ENCODE measurements at regions not wholly inside any gene's neighbourhood (a gene's known extent, or its start where the extent isn't known, plus 50 kb on each side); places are given as distances from the start of the nearest gene placed in this dataset.

GRCh38 chr2:223524066-223524465 is 78.1 kb downstream of the SCG2 start:
- DNase-seq (ENCODE audit: low spot score) = no peak

DNA sequence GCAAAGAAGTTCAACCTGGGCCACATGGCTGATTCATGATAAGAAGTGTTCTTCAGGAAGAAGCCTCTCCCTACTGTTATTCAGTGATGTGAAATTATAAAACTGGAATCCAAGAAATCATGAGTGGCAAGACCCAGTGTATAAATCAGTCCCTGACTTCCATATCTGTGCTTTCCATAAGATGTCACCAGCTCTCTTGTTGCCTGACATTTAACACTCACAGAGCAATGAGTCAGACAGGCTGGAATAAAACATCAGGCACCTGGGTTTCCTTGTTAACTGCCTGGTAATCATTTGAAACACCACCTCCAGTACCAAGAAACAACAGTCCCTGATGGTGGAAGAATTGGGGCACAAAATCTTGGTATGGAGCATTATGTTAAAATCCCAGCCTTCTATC is 76.1 kb downstream of the SCG2 start:
- no peak for DNase-seq (ENCODE audit: low spot score)

GRCh38 chr2:223528036-223528435 is 74.1 kb downstream of the SCG2 start:
- no peak for DNase-seq (ENCODE audit: low spot score)

- no peak for DNase-seq (ENCODE audit: low spot score)
Measured at GRCh38 chr2:223529696-223530095, 72.5 kb downstream of the SCG2 start.

DNA sequence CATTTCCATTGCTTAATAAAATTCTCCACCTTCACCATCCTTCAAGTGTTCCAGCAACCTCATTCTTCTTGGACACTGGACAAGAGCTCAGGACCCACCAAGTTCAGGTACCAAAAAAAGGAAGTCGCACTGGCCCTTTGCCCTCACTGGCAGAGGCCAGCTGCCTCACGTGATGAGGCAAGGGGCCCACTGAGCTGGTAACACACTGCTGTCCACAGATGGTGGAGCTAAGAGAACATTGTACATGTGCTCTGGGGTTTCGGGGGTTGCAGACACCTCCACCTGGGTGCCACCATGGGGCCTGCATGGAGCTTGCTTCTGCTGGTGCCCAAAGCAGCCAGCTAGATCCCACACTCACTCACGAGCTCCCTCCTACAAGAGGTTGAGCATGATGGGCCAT is 71.3 kb downstream of the SCG2 start:
- no peak for DNase-seq (ENCODE audit: low spot score)

DNA sequence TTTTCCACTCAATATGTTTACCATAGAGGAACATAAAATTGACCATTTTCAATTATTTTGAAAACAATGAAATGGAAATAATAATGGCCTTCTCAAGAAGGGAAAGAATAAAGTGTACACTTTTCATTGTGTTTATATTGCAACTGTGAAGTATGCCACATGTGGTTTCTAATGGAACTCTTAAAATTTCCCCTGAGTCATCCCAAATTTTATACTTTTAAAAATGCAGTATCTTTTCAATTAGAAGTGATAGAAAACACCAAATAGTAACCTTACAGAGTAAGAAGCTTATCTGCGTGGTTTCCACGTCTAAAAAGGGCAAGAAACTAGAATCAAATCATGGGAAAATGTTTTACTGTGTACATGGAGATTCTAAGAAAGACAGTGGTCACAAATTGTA is 70.0 kb downstream of the SCG2 start:
- no peak for DNase-seq (ENCODE audit: low spot score)

GRCh38 chr2:223532712-223533111 is 69.4 kb downstream of the SCG2 start:
- DNase-seq (ENCODE audit: low spot score) = no peak

GRCh38 chr2:223536546-223536945 is 65.6 kb downstream of the SCG2 start:
- DNase-seq (ENCODE audit: low spot score) = no peak

DNA sequence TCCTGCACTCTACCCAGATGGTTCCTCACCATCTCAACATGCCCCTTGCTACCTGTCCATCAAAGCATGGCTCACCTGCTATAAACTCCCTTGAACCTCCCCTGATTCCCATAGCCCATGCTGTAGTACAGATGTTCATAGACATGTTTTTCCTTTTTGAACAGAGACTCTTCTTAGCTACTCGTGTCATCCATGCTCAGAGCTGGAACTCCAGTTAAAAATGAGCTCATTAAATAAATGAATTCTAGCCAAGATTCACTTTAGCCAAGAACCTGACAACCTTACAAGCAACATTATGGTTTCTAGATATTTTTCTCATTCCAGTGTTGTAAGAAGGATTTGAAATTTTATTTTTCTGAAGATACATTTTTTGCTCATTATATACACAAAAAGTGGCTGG is 65.0 kb downstream of the SCG2 start:
- no peak for DNase-seq (ENCODE audit: low spot score)

DNA sequence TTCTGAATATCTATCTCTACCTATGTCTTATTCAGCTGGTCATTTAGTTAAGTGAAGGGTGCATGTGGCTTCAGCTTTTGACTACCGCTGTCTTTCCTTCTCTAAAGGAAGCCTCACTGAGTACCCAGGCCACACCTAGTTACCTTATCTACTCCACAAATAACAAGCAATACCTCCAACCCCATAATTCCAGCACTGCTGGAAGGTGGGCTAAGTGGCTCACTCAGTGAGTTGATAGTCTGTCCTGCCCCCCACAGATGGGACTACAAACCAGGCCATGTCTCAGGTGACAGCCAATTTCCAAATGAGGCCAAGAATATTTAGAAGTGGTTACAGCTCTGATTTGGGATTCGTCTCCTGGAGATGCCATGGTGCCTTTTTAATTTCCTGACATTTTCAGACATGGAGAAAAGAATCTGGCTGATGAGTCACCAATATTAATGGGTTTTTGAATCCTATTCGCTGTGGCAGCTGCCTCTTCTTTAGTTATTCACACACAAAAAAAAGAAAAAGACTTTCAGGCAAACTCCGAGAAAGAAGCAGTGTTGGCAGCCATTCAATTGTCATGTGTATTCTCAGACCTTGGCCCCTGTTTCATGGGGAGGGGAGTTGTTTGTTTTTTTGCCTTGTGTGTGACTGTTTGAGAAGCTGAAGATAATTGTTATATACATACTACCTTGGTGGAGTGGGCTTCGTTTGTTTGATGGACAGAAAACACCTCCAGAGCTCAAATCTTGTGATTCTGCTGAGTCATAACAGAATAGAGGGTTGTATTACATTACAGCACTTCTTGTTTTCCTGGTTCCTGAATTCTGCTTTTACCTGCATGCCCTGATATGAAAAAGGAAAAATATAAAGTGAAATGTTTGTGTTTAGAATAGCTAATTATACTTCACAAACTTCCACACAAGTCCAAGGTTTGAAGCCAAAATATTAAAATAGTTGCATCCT is 64.2 kb downstream of the SCG2 start:
- DNase-seq (ENCODE audit: low spot score) = no peak

- no peak for DNase-seq (ENCODE audit: low spot score)
Measured at GRCh38 chr2:223538920-223539440, 63.2 kb downstream of the SCG2 start.

DNA sequence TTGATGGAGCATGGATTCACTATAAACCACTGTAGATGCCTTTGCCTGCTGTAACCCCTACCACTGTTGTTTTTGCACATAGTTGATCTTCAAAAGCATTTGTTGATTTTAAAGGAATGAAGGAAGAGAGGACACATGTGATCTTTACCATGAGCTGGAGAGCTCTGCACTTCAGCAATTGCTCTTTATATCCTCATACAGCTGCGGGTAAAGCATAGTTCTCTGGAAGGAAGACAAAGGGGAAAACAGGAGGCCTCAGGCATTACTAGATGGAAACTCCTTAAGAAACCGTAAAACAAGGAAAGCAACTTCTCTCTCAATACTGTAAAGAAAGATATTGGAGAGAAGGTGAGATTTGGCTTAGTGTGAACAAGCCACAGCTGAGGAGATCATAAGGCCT is 60.6 kb downstream of the SCG2 start:
- no peak for DNase-seq (ENCODE audit: low spot score)

DNA sequence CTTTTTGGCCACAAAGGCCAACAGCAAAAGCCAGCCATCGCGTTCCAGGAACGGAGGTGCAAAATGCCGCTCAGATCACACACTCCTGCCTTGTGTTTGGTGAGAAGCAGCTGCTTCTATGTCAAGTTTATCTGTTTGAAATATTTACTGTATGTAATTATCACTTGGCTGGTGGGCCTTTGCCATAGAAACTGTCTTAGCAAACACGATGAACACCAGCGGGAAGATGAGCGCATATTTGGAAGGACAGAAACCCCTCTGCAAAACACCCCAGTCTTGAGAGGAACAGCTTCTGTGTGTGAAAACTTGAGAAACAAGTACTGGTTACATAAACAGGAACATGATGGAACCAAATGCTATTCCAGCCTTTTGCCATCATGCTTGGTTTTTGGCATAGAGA is 59.7 kb downstream of the SCG2 start:
- no peak for DNase-seq (ENCODE audit: low spot score)

- no peak for DNase-seq (ENCODE audit: low spot score)
Measured at GRCh38 chr2:223545406-223545805, 56.8 kb downstream of the SCG2 start.

GRCh38 chr2:223545830-223546229 is 56.3 kb downstream of the SCG2 start:
- DNase-seq (ENCODE audit: low spot score) = no peak
